Activated CD4-positive, alpha-beta memory T cell treated with anti-CD3 and anti-CD28 coated beads for 36 hours (primary cell): ENCODE measurements at regions not wholly inside any gene's neighbourhood (a gene's known extent, or its start where the extent isn't known, plus 50 kb on each side); places are given as distances from the start of the nearest gene placed in this dataset.
"Not testable (repeated sequence)": the region's sequence is repeated elsewhere in the genome, so short reads cannot be mapped to it uniquely, and the experiment has no call there.

Experiments used
- CTCF ChIA-PET: fragments of 350-600 bp; sonication (Branson Sonifier 250); formaldehyde crosslinking; loops from one replicate; lab custom pipeline; 2021; ENCODE audit warnings: antibody characterized with exemption, inconsistent platforms; lab: Charles Lee
- POLR2A ChIA-PET: fragments of 350-600 bp; sonication (Branson Sonifier 250); formaldehyde crosslinking; loops from one replicate; lab custom pipeline; 2021; ENCODE audit warnings: antibody characterized with exemption; lab: Charles Lee
- DNase-seq: peaks from one replicate; pipeline ENCODE4 v3.0.0-alpha.2; 2020
- H3K27ac Mint-ChIP-seq: one replicate; pipeline ENCODE4 v1.8.0; 2021; ENCODE audit warnings: mixed read lengths
- H3K27me3 Mint-ChIP-seq: one replicate; pipeline ENCODE4 v1.8.0; 2021; ENCODE audit warnings: mixed read lengths
- H3K36me3 Mint-ChIP-seq: one replicate; pipeline ENCODE4 v1.8.0; 2021; ENCODE audit warnings: mixed read lengths
- H3K4me1 Mint-ChIP-seq: one replicate; pipeline ENCODE4 v1.8.0; 2021; ENCODE audit warnings: low read depth, mixed read lengths
- H3K4me3 Mint-ChIP-seq: one replicate; pipeline ENCODE4 v1.8.0; 2021; ENCODE audit warnings: mild to moderate bottlenecking, mixed read lengths
- H3K9me3 Mint-ChIP-seq: one replicate; pipeline ENCODE4 v1.8.0; 2021; ENCODE audit warnings: mixed read lengths
- intact Hi-C: fragments of 100-400 bp; cut with micrococcal nuclease; formaldehyde crosslinking; loops from one replicate; pipeline ENCODE4 v1.15.1; 2023

GRCh38 chr9:61817127-61817705 is 627.4 kb downstream of the SPATA31A7 start:
- H3K9me3 Mint-ChIP-seq, H3K36me3 Mint-ChIP-seq, H3K4me1 Mint-ChIP-seq, H3K27ac Mint-ChIP-seq, H3K27me3 Mint-ChIP-seq, CTCF ChIA-PET, POLR2A ChIA-PET, H3K4me3 Mint-ChIP-seq, intact Hi-C loops, DNase-seq: not testable (repeated sequence)

- H3K36me3 Mint-ChIP-seq, intact Hi-C loops, CTCF ChIA-PET, POLR2A ChIA-PET, H3K27ac Mint-ChIP-seq, H3K27me3 Mint-ChIP-seq, H3K4me3 Mint-ChIP-seq, H3K9me3 Mint-ChIP-seq, H3K4me1 Mint-ChIP-seq: not testable (repeated sequence)
- DNase-seq: peak; percentile 95
These were observed 663.9 kb downstream of the SPATA31A7 start for GRCh38 chr9:61853624-61854259.

DNA sequence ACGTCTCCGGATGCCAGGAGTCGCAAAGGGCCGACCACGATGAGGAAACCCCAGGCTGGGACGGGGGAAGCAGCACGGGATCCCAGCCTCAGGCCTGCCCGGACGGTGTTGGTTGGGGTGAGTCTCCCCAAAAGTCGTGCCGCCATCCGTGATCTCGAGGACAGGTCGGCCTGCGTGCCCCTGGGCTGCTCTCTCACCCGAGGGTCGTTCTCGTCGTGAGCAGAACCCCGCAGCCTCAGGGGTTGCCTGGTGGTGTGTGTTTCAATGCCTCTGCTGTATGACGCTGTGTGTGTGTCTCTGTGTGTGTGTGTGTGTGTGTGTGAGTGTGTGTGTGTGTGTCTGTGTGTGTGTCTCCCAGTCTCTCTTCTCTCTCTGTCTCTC is 664.4 kb downstream of the SPATA31A7 start:
- intact Hi-C loops, H3K27ac Mint-ChIP-seq, H3K4me3 Mint-ChIP-seq, H3K4me1 Mint-ChIP-seq, H3K9me3 Mint-ChIP-seq, H3K36me3 Mint-ChIP-seq, CTCF ChIA-PET, POLR2A ChIA-PET, H3K27me3 Mint-ChIP-seq: not testable (repeated sequence)
- DNase-seq: peak; percentile 12

- POLR2A ChIA-PET, intact Hi-C loops, DNase-seq, H3K27me3 Mint-ChIP-seq, H3K36me3 Mint-ChIP-seq, CTCF ChIA-PET, H3K4me3 Mint-ChIP-seq, H3K4me1 Mint-ChIP-seq, H3K27ac Mint-ChIP-seq, H3K9me3 Mint-ChIP-seq: not testable (repeated sequence)
These were observed 666.4 kb downstream of the SPATA31A7 start for GRCh38 chr9:61856283-61856682.

DNA sequence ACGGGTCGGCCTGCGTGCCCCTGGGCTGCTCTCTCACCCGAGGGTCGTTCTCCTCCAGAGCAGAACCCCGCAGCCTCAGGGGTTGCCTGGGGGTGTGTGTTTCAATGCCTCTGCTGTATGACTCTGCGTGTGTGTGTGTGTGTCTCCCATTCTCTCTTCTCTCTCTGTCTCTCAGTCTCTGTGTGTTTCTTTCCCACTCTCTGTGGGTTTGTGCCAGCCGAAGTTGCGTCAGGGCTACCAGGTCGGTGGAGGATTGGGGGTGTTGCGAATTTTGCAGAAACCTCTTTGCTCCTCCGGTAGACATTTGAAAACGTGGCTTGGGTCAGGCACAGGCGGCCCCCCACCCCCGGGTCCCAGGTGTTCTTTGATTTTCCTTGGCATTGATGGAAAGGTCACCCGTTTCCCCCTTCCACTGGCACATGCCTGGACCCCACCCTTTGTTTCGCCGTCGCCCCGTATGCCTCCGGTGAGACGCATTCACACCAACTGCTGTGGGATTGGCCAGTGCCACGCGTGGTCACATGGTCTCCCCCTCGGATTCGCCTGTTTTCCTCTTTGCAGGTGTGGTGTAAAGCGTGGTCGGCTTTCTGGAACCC is 667.1 kb downstream of the SPATA31A7 start:
- H3K4me1 Mint-ChIP-seq, H3K27me3 Mint-ChIP-seq, H3K4me3 Mint-ChIP-seq, H3K9me3 Mint-ChIP-seq, POLR2A ChIA-PET, intact Hi-C loops, H3K36me3 Mint-ChIP-seq, H3K27ac Mint-ChIP-seq, CTCF ChIA-PET: not testable (repeated sequence)
- peak; percentile 8 for DNase-seq

GRCh38 chr9:61857709-61858351 is 668.0 kb downstream of the SPATA31A7 start:
- H3K36me3 Mint-ChIP-seq, H3K4me1 Mint-ChIP-seq, H3K27me3 Mint-ChIP-seq, H3K9me3 Mint-ChIP-seq, DNase-seq, CTCF ChIA-PET, POLR2A ChIA-PET, H3K4me3 Mint-ChIP-seq, H3K27ac Mint-ChIP-seq, intact Hi-C loops: not testable (repeated sequence)

GRCh38 chr9:61862431-61862971 is 672.7 kb downstream of the SPATA31A7 start:
- H3K27me3 Mint-ChIP-seq, H3K9me3 Mint-ChIP-seq, H3K27ac Mint-ChIP-seq, H3K36me3 Mint-ChIP-seq, H3K4me3 Mint-ChIP-seq, CTCF ChIA-PET, H3K4me1 Mint-ChIP-seq, intact Hi-C loops, POLR2A ChIA-PET: not testable (repeated sequence)
- DNase-seq: peak; percentile 49

GRCh38 chr9:61864463-61864862 is 674.6 kb downstream of the SPATA31A7 start:
- H3K4me1 Mint-ChIP-seq, H3K9me3 Mint-ChIP-seq, H3K27me3 Mint-ChIP-seq, DNase-seq, H3K27ac Mint-ChIP-seq, CTCF ChIA-PET, H3K36me3 Mint-ChIP-seq, H3K4me3 Mint-ChIP-seq, POLR2A ChIA-PET, intact Hi-C loops: not testable (repeated sequence)

- H3K36me3 Mint-ChIP-seq, H3K4me1 Mint-ChIP-seq, H3K27me3 Mint-ChIP-seq, H3K4me3 Mint-ChIP-seq, CTCF ChIA-PET, H3K9me3 Mint-ChIP-seq, POLR2A ChIA-PET, H3K27ac Mint-ChIP-seq, DNase-seq, intact Hi-C loops: not testable (repeated sequence)
These were observed 679.1 kb downstream of the SPATA31A7 start for GRCh38 chr9:61868965-61869364.

- H3K4me1 Mint-ChIP-seq, H3K27me3 Mint-ChIP-seq, H3K27ac Mint-ChIP-seq, DNase-seq, H3K9me3 Mint-ChIP-seq, intact Hi-C loops, CTCF ChIA-PET, POLR2A ChIA-PET, H3K4me3 Mint-ChIP-seq, H3K36me3 Mint-ChIP-seq: not testable (repeated sequence)
These were observed 682.5 kb downstream of the SPATA31A7 start for GRCh38 chr9:61872329-61872728.
